ENCODE measurements at regions not wholly inside any gene's neighbourhood (a gene's known extent, or its start where the extent isn't known, plus 50 kb on each side); places are given as distances from the start of the nearest gene placed in this dataset.
A peak's percentile ranks its signal among the peaks of the same experiment; 100 is the strongest.

DNA sequence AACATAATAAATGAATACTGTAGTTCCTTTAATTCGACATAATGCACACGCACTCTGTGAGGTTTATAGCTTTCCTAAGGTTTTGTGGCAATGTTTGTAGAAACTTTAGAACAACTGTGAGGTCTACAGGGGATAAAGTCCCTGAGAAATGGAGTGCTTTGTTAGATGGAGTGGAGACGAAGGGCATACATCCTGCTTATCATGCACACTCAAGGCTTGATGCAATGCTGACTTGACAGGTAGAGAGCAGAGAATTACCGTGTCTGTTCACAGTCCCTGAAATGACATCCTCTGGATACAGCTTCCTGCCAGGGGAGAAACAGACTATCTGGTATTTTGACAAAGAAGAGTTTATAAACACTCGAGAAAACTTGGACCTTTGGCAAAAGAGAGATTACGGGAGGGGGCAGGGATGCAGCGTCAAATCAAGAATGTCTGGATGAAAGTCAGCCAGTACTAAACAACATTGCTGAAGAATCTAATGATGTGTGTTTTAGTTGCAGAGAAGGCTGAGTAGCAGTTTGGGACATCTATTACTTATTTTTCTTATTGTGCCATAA lies 766.9 kb upstream of the ZEB2 start:
- Histone ChIP-seq H3K9me3 (ENCODE audit: control insufficient read depth in 1 of 2, low read length in 2 of 2) (no peaks in the 10 kb centered on the region), H3K4me3 (ENCODE audit: low read depth in 1 of 2, low read length in 2 of 2) (peak overlapping the region in 1 of 2 donors; percentile 34), H3K4me1 (ENCODE audit: control insufficient read depth in 1 of 2, insufficient read depth in 2 of 2, low read length in 2 of 2) (peaks cover 0 to 5% of the 10 kb centered on the region in 2 donors), H3K36me3 (ENCODE audit: control insufficient read depth in 1 of 2, insufficient read depth in 2 of 2, low read length in 2 of 2) (no peaks in the 10 kb centered on the region), H3K27ac (ENCODE audit: low read length) (no peak overlapping the region), H3K27me3 (ENCODE audit: low read depth, low read length) (no peaks in the 10 kb centered on the region)

DNA sequence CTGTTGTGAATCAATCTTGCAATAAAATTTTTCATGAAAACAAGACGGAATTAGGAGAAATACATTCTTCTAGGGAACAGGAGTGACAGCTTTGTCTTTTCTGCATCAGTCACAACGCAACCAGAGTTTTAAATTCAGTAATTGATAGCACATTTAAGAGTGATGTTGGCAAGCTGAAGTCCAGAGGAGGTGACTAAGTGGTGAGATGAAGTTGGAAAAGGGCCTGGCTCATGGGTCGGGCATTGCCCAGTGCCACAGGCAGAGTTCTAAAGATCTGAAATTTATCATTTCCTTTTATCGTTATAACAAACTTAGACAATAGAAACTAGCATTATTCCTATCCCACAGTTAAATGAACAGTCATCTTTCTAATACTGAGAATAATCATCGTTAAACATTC lies 764.6 kb upstream of the ZEB2 start:
- Histone ChIP-seq H3K4me1 (ENCODE audit: control insufficient read depth in 1 of 2, insufficient read depth in 2 of 2, low read length in 2 of 2) (peaks cover 0 to 5% of the 10 kb centered on the region in 2 donors), H3K9me3 (ENCODE audit: control insufficient read depth in 1 of 2, low read length in 2 of 2) (no peaks in the 10 kb centered on the region), H3K27me3 (ENCODE audit: low read depth, low read length) (no peaks in the 10 kb centered on the region), H3K27ac (ENCODE audit: low read length) (no peak overlapping the region), H3K36me3 (ENCODE audit: control insufficient read depth in 1 of 2, insufficient read depth in 2 of 2, low read length in 2 of 2) (no peaks in the 10 kb centered on the region), H3K4me3 (ENCODE audit: low read depth in 1 of 2, low read length in 2 of 2) (no peak overlapping the region)

DNA sequence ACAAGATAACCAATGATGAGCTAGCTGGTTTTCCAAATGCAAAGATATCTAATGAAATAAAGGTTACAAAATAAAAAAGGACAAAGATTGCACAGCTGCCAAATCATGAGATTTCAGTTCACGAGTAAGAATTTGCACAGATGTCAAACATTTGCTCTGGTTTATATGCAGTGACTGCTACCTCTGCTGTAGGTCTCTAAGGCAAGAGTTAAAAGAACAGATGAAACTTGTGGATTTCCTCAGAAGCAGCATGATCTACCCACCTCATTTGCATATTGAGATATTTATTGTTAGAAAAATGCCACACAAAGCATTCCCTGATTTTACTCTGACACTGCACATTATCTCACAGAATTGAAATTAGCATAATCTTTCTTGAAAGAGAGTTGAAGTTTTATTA lies 763.2 kb upstream of the ZEB2 start:
- Histone ChIP-seq H3K27ac (ENCODE audit: low read length) (no peak overlapping the region), H3K27me3 (ENCODE audit: low read depth, low read length) (no peaks in the 10 kb centered on the region), H3K9me3 (ENCODE audit: control insufficient read depth in 1 of 2, low read length in 2 of 2) (no peaks in the 10 kb centered on the region), H3K4me1 (ENCODE audit: control insufficient read depth in 1 of 2, insufficient read depth in 2 of 2, low read length in 2 of 2) (peaks cover 0 to 5% of the 10 kb centered on the region in 2 donors), H3K4me3 (ENCODE audit: low read depth in 1 of 2, low read length in 2 of 2) (no peak overlapping the region), H3K36me3 (ENCODE audit: control insufficient read depth in 1 of 2, insufficient read depth in 2 of 2, low read length in 2 of 2) (no peaks in the 10 kb centered on the region)

DNA sequence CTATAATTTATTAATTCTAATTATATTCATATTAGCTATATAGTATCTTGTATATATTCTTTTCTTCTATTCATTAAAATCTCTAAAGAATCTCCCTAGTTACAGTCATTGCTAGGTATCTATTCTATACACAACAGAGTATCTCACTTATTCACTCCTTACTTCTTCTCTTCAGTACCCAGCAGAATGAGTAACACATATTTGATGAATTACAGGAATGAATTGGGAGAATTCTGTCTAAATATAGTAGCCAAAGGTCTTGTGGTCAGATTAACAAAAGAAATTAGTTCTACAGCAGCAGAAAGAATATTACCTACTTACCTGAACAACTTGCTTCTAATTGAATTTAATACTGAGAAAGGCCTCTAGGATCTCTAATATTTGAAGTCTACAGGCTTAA lies 758.0 kb upstream of the ZEB2 start:
- Histone ChIP-seq H3K36me3 (ENCODE audit: control insufficient read depth in 1 of 2, insufficient read depth in 2 of 2, low read length in 2 of 2) (no peaks in the 10 kb centered on the region), H3K4me1 (ENCODE audit: control insufficient read depth in 1 of 2, insufficient read depth in 2 of 2, low read length in 2 of 2) (no peaks in the 10 kb centered on the region), H3K27ac (ENCODE audit: low read length) (no peak overlapping the region), H3K4me3 (ENCODE audit: low read depth in 1 of 2, low read length in 2 of 2) (no peak overlapping the region), H3K27me3 (ENCODE audit: low read depth, low read length) (no peaks in the 10 kb centered on the region), H3K9me3 (ENCODE audit: control insufficient read depth in 1 of 2, low read length in 2 of 2) (peaks cover 0 to 3% of the 10 kb centered on the region in 2 donors)

DNA sequence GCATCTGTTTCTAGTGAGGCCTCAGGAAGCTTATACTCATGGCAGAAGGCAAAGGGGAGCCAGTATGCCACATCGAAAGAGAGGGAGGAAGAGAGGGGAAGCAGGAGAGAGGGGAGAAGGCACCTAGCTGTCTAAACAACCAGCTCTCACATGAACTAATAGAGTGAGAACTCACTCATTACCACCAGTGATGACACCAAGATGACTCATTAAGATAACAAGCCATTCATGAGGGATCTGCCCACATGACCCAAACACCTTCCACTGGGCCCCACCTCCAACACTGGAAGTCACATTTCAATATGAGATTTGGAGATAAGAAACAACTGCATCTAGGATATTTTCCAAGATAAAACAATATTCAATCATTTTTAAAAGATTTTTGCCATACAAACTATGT lies 753.9 kb upstream of the ZEB2 start:
- Histone ChIP-seq H3K9me3 (ENCODE audit: control insufficient read depth in 1 of 2, low read length in 2 of 2) (peaks cover 0 to 3% of the 10 kb centered on the region in 2 donors), H3K4me1 (ENCODE audit: control insufficient read depth in 1 of 2, insufficient read depth in 2 of 2, low read length in 2 of 2) (peaks cover 0 to 4% of the 10 kb centered on the region in 2 donors), H3K27ac (ENCODE audit: low read length) (no peak overlapping the region), H3K36me3 (ENCODE audit: control insufficient read depth in 1 of 2, insufficient read depth in 2 of 2, low read length in 2 of 2) (no peaks in the 10 kb centered on the region), H3K27me3 (ENCODE audit: low read depth, low read length) (no peaks in the 10 kb centered on the region), H3K4me3 (ENCODE audit: low read depth in 1 of 2, low read length in 2 of 2) (no peak overlapping the region)

DNA sequence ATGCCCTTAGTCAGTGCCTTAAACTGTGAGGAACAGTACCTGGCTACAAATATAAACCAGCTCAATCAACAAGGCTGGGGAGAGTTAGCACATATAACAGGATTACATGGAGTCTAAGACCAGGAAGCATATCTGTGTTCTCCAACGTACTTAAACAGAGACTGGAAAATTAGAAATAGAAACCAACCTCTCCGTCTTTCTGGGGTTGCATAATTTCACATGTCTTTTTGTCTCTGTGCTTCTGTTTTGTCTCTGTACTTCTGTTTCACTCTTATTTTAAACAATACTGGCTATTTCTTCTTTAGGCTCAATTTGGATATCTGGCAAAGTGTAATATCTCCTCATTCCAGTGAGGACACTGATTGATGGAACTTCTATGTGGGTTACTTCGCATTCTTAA lies 749.0 kb upstream of the ZEB2 start:
- Histone ChIP-seq H3K27me3 (ENCODE audit: low read depth, low read length) (no peaks in the 10 kb centered on the region), H3K4me3 (ENCODE audit: low read depth in 1 of 2, low read length in 2 of 2) (peak overlapping the region; percentile 5 to 7), H3K4me1 (ENCODE audit: control insufficient read depth in 1 of 2, insufficient read depth in 2 of 2, low read length in 2 of 2) (peaks cover 0 to 4% of the 10 kb centered on the region in 2 donors), H3K9me3 (ENCODE audit: control insufficient read depth in 1 of 2, low read length in 2 of 2) (peaks cover 0 to 3% of the 10 kb centered on the region in 2 donors), H3K27ac (ENCODE audit: low read length) (peak overlapping the region; percentile 18), H3K36me3 (ENCODE audit: control insufficient read depth in 1 of 2, insufficient read depth in 2 of 2, low read length in 2 of 2) (no peaks in the 10 kb centered on the region)

DNA sequence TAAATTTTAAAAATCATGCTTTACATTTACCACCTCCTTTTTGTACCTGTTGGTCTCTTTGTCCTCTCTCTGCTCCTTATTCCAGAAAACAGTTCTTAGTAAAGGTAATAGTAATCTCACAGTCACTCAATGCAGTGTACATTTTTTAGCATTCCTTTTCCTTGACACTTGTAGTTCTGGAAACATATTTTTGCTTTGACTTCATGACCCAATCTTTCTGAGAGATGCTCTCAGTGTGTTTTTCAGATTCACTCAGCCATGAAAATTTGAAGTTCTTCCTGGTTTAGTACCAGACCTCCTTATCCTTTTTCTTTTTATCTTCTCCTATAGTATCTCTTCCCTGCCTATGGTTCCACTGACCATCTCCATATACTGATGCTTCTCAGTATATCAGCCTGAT lies 747.5 kb upstream of the ZEB2 start:
- Histone ChIP-seq H3K9me3 (ENCODE audit: control insufficient read depth in 1 of 2, low read length in 2 of 2) (no peaks in the 10 kb centered on the region), H3K27me3 (ENCODE audit: low read depth, low read length) (no peaks in the 10 kb centered on the region), H3K4me1 (ENCODE audit: control insufficient read depth in 1 of 2, insufficient read depth in 2 of 2, low read length in 2 of 2) (peaks cover 0 to 4% of the 10 kb centered on the region in 2 donors), H3K27ac (ENCODE audit: low read length) (no peak overlapping the region), H3K4me3 (ENCODE audit: low read depth in 1 of 2, low read length in 2 of 2) (no peak overlapping the region), H3K36me3 (ENCODE audit: control insufficient read depth in 1 of 2, insufficient read depth in 2 of 2, low read length in 2 of 2) (no peaks in the 10 kb centered on the region)

DNA sequence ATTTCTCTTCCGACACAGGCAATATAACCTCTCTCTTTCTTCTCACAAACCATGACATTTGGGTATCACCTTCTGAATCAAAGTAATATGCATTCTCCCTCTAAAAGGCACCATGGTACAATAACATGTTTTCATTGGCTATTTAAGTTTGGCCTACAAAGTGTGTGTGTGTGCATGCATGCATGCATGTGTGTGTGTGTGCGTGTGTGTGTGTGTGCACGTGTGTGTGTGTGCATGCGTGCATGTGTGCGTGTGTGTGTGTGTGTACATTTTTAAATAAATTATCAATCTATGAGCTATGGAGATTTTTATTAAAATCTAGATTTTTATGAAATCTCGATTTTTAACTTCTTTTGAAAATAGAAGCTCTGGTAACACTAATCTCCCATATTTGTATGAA lies 745.3 kb upstream of the ZEB2 start:
- no peaks in the 10 kb centered on the region for H3K9me3 ChIP-seq (ENCODE audit: control insufficient read depth in 1 of 2, low read length in 2 of 2)
- H3K4me3 ChIP-seq (ENCODE audit: low read depth in 1 of 2, low read length in 2 of 2) = no peak overlapping the region
- peaks cover 0 to 4% of the 10 kb centered on the region in 2 donors for H3K4me1 ChIP-seq (ENCODE audit: control insufficient read depth in 1 of 2, insufficient read depth in 2 of 2, low read length in 2 of 2)
- no peaks in the 10 kb centered on the region for H3K36me3 ChIP-seq (ENCODE audit: control insufficient read depth in 1 of 2, insufficient read depth in 2 of 2, low read length in 2 of 2)
- no peaks in the 10 kb centered on the region for H3K27me3 ChIP-seq (ENCODE audit: low read depth, low read length)
- no peak overlapping the region for H3K27ac ChIP-seq (ENCODE audit: low read length)

DNA sequence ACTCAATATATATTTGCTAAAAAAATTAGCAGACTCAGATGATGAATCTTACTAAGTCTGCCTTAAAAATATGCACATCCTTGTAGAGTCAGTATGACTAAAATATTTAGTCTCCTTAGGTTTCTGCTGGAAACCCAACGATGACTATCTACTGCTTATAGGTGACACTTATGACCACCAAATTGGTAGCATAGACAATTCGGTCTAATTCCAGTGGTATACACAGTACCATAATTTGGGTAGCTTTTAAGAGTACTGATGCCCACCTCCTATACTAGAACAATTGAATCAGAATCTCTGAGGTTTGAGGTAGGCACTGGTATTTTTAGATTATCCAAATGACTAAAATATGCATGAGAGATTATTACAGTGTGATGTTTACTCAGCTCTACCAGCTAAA lies 740.8 kb upstream of the ZEB2 start:
- Histone ChIP-seq H3K4me3 (ENCODE audit: low read depth in 1 of 2, low read length in 2 of 2) (no peak overlapping the region), H3K9me3 (ENCODE audit: control insufficient read depth in 1 of 2, low read length in 2 of 2) (no peaks in the 10 kb centered on the region), H3K36me3 (ENCODE audit: control insufficient read depth in 1 of 2, insufficient read depth in 2 of 2, low read length in 2 of 2) (no peaks in the 10 kb centered on the region), H3K27ac (ENCODE audit: low read length) (no peak overlapping the region), H3K27me3 (ENCODE audit: low read depth, low read length) (no peaks in the 10 kb centered on the region), H3K4me1 (ENCODE audit: control insufficient read depth in 1 of 2, insufficient read depth in 2 of 2, low read length in 2 of 2) (no peaks in the 10 kb centered on the region)

DNA sequence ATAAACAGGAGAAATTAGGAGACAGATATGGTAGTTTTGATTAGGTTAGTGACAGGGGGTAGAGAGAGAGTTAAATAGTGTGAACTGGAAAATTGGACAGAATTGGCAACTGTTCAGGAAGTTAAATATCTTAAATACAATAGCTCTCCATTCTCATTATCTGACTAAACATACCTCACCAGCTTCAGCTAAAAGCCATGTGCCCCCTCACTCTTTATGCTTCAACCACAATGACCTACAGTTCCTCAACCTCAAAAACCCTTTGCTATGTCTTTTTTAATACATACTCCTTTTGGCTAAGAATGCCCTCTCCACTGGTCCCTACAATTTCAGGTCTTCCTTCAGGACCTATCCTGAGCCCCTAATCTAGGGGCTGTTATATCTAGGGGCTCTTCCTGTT lies 740.2 kb upstream of the ZEB2 start:
- H3K27ac ChIP-seq (ENCODE audit: low read length) = no peak overlapping the region
- no peaks in the 10 kb centered on the region for H3K9me3 ChIP-seq (ENCODE audit: control insufficient read depth in 1 of 2, low read length in 2 of 2)
- H3K4me3 ChIP-seq (ENCODE audit: low read depth in 1 of 2, low read length in 2 of 2) = no peak overlapping the region
- no peaks in the 10 kb centered on the region for H3K27me3 ChIP-seq (ENCODE audit: low read depth, low read length)
- no peaks in the 10 kb centered on the region for H3K4me1 ChIP-seq (ENCODE audit: control insufficient read depth in 1 of 2, insufficient read depth in 2 of 2, low read length in 2 of 2)
- no peaks in the 10 kb centered on the region for H3K36me3 ChIP-seq (ENCODE audit: control insufficient read depth in 1 of 2, insufficient read depth in 2 of 2, low read length in 2 of 2)

DNA sequence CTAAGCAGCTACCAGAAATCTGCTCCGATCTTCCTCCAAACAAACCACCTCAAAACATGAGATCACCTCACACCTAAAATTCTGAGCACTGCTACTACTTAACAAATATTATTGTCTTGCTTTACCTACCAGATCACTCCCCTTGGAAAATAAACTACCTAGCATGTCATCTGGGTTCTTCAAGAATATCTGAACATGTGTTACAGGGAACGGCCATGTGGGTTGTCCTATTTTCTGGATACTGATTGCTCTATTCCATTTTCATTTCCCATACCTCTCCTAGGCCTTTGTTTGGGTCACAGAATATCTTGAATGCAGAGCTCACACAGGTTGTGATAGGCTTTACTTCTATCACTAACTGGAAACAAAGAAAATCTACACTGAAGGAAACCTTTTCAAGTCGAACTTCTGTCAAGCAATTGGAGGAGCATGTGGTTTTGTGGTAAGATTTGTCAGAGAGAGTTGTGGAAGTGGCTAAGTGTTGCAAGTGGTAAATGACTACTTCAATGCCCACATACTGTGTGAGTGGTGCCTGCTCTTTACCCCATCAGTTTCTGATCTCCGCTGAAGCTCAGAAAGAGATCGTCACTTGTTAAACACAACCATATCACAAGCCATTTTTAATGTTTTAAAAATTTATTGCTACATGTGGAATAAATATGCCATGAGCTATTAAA lies 739.1 kb upstream of the ZEB2 start:
- Histone ChIP-seq H3K36me3 (ENCODE audit: control insufficient read depth in 1 of 2, insufficient read depth in 2 of 2, low read length in 2 of 2) (no peaks in the 10 kb centered on the region), H3K9me3 (ENCODE audit: control insufficient read depth in 1 of 2, low read length in 2 of 2) (no peaks in the 10 kb centered on the region), H3K27ac (ENCODE audit: low read length) (no peak overlapping the region), H3K4me1 (ENCODE audit: control insufficient read depth in 1 of 2, insufficient read depth in 2 of 2, low read length in 2 of 2) (no peaks in the 10 kb centered on the region), H3K4me3 (ENCODE audit: low read depth in 1 of 2, low read length in 2 of 2) (no peak overlapping the region), H3K27me3 (ENCODE audit: low read depth, low read length) (no peaks in the 10 kb centered on the region)

DNA sequence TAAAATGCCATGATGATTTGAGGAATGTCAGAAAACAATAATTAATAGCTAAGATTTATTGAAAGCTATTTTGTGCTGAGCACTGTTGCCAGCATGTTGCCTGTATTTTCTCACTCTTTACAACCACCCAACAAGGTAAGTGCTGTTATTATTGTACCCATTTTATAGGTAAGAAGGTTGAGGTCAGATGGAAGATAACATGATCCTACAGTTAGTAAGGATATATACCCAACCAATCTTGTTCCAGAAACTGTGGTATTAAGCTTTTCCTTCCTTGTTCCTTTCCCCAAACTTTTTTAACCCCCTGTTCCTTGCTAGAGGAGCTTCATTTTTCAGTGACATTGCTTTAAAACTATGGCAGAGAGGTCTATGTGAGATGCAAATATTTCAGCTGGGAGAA lies 738.0 kb upstream of the ZEB2 start:
- no peaks in the 10 kb centered on the region for H3K27me3 ChIP-seq (ENCODE audit: low read depth, low read length)
- no peaks in the 10 kb centered on the region for H3K4me1 ChIP-seq (ENCODE audit: control insufficient read depth in 1 of 2, insufficient read depth in 2 of 2, low read length in 2 of 2)
- H3K4me3 ChIP-seq (ENCODE audit: low read depth in 1 of 2, low read length in 2 of 2) = no peak overlapping the region
- H3K27ac ChIP-seq (ENCODE audit: low read length) = no peak overlapping the region
- no peaks in the 10 kb centered on the region for H3K9me3 ChIP-seq (ENCODE audit: control insufficient read depth in 1 of 2, low read length in 2 of 2)
- no peaks in the 10 kb centered on the region for H3K36me3 ChIP-seq (ENCODE audit: control insufficient read depth in 1 of 2, insufficient read depth in 2 of 2, low read length in 2 of 2)

Data from muscle layer of duodenum (tissue), 2 donors.